ENCODE measurements at regions not wholly inside any gene's neighbourhood (a gene's known extent, or its start where the extent isn't known, plus 50 kb on each side); places are given as distances from the start of the nearest gene placed in this dataset.

DNA sequence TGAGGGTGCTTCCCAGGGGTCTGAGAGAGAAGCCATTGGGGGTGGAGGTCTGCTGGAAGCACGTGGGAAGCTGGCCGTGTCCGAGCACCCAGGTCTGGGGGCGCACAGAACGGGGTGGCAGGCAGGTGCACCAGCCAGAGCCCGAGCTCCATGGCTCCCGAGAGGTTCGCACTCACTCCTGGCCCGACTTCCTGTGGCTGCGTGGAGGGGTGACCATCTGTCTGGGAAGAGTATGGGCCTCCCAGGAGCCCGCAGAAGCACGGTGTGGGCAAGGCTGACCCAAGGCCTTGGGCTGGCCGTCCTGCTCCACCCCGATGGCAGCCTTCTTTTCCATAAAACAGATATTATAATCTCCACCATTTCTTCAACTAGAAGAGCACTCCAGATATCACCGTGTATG lies 256.0 kb upstream of the B3GAT1 start:
- Histone ChIP-seq H3K27ac (no peak overlapping the region), H3K36me3 (no peaks in the 10 kb centered on the region), H3K4me3 (no peak overlapping the region), H3K4me1 (no peaks in the 10 kb centered on the region), H3K27me3 (no peaks in the 10 kb centered on the region), H3K9me3 (no peaks in the 10 kb centered on the region)
- TF ChIP-seq POLR2AphosphoS5 (IDR thresholded peaks at IDR 0.05; ENCODE audit: insufficient read depth in 1 of 2, low read depth in 1 of 2): no peak
- TF ChIP-seq POLR2A (IDR thresholded peaks at IDR 0.05): no peak
- no peak for TF ChIP-seq CTCF (IDR thresholded peaks at IDR 0.05)
- intact Hi-C loops (cut with DNase I): no loop called here
- DNase-seq (ENCODE audit: extremely low spot score in 2 of 2): peak in 1 of 2 donors; percentile 85

- no peaks in the 10 kb centered on the region for H3K27me3 ChIP-seq
- H3K9me3 ChIP-seq: no peaks in the 10 kb centered on the region
- intact Hi-C loops (cut with DNase I): no loop called here
- no peak overlapping the region for H3K4me3 ChIP-seq
- no peaks in the 10 kb centered on the region for H3K4me1 ChIP-seq
- TF ChIP-seq CTCF (IDR thresholded peaks at IDR 0.05) (no peak), POLR2A (IDR thresholded peaks at IDR 0.05) (no peak), POLR2AphosphoS5 (IDR thresholded peaks at IDR 0.05; ENCODE audit: insufficient read depth in 1 of 2, low read depth in 1 of 2) (no peak)
- H3K27ac ChIP-seq: no peak overlapping the region
- peak in 1 of 2 donors; percentile 70 for DNase-seq (ENCODE audit: extremely low spot score in 2 of 2)
- no peaks in the 10 kb centered on the region for H3K36me3 ChIP-seq
Measured at GRCh38 chr11:134667505-134667904, 255.5 kb upstream of the B3GAT1 start.

DNA sequence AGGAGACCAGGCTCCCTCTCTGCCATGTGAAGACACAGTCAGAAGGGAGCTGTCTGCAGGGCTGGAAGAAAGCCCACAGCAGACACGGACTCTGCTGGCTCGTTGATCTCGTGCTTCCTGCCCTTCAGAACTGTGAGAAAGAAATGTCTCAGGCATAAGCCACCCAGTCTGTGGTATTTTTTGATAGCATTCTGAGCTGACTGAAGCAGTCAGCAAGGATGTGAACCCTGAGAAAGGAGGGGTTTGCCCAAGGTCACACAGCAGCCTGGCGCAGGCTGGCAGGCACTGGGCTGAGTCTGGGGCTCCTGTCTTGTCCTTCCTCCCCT lies 255.1 kb upstream of the B3GAT1 start:
- intact Hi-C loops (cut with DNase I): no loop called here
- TF ChIP-seq CTCF (IDR thresholded peaks at IDR 0.05): no peak
- TF ChIP-seq POLR2A (IDR thresholded peaks at IDR 0.05): no peak
- no peak for TF ChIP-seq POLR2AphosphoS5 (IDR thresholded peaks at IDR 0.05; ENCODE audit: insufficient read depth in 1 of 2, low read depth in 1 of 2)
- no peaks in the 10 kb centered on the region for H3K36me3 ChIP-seq
- H3K27me3 ChIP-seq: no peaks in the 10 kb centered on the region
- no peak for DNase-seq (ENCODE audit: extremely low spot score in 2 of 2)
- H3K4me1 ChIP-seq: no peaks in the 10 kb centered on the region
- H3K9me3 ChIP-seq: no peaks in the 10 kb centered on the region
- H3K4me3 ChIP-seq: no peak overlapping the region
- H3K27ac ChIP-seq: no peak overlapping the region

- Histone ChIP-seq H3K9me3 (no peaks in the 10 kb centered on the region), H3K27me3 (no peaks in the 10 kb centered on the region), H3K4me1 (no peaks in the 10 kb centered on the region), H3K4me3 (no peak overlapping the region), H3K36me3 (no peaks in the 10 kb centered on the region), H3K27ac (no peak overlapping the region)
- TF ChIP-seq POLR2AphosphoS5 (IDR thresholded peaks at IDR 0.05; ENCODE audit: insufficient read depth in 1 of 2, low read depth in 1 of 2) (no peak), CTCF (IDR thresholded peaks at IDR 0.05) (no peak)
- intact Hi-C loops (cut with DNase I): no loop called here
- peak in 1 of 2 donors; percentile 77 for DNase-seq (ENCODE audit: extremely low spot score in 2 of 2)
Measured at GRCh38 chr11:134666273-134667174, 254.5 kb upstream of the B3GAT1 start.

DNA sequence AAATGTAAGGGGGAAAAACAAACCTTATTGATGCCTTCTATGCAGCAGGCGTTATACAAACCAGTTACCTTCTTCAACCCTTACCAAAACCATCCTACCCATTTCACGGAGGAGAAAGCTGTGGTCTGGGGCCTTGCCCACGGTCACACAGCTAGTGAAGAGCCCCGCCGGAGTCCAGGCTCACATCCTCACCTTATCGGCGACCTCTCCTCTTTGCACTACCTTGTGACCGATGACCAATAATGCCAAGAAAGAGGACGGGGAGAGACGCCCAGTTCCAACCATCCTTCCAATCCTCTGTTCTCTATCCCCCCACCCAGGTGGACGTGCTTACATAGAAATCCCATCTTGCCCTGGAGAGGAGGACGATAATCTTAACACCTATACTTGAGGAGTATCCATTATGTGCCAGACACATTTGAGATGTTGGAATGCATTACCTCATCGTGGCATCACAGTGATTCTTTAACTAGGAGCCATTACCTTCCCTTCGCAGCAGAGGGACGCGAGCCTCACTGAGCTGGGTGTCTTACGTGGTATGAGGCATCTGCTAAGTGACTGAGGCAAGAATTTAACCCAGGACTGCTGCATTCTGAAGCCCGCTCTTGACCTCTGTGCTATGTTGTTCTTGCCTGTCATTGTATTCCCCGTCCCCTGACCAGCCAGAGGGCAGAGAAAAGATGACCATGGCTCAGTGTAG lies 253.7 kb upstream of the B3GAT1 start:
- peak in 1 of 2 donors; percentile 75 for DNase-seq (ENCODE audit: extremely low spot score in 2 of 2)
- no peaks in the 10 kb centered on the region for H3K36me3 ChIP-seq
- H3K27me3 ChIP-seq: no peaks in the 10 kb centered on the region
- H3K4me1 ChIP-seq: no peaks in the 10 kb centered on the region
- no peak for TF ChIP-seq CTCF (IDR thresholded peaks at IDR 0.05)
- TF ChIP-seq POLR2AphosphoS5 (IDR thresholded peaks at IDR 0.05; ENCODE audit: insufficient read depth in 1 of 2, low read depth in 1 of 2): no peak
- no peak for TF ChIP-seq POLR2A (IDR thresholded peaks at IDR 0.05)
- no peak overlapping the region for H3K4me3 ChIP-seq
- intact Hi-C loops (cut with DNase I): no loop called here
- no peaks in the 10 kb centered on the region for H3K9me3 ChIP-seq
- H3K27ac ChIP-seq: no peak overlapping the region
